NCI-H2081 treated with DMSO at 0.1 percent for 48 hours (cell line): ENCODE measurements at regions not wholly inside any gene's neighbourhood (a gene's known extent, or its start where the extent isn't known, plus 50 kb on each side); places are given as distances from the start of the nearest gene placed in this dataset.
"Not testable (repeated sequence)": the region's sequence is repeated elsewhere in the genome, so short reads cannot be mapped to it uniquely, and the experiment has no call there.

Experiments
- DNase-seq: peaks from one replicate; lab custom pipeline; 2025; lab: John Stamatoyannopoulos, UW

DNA sequence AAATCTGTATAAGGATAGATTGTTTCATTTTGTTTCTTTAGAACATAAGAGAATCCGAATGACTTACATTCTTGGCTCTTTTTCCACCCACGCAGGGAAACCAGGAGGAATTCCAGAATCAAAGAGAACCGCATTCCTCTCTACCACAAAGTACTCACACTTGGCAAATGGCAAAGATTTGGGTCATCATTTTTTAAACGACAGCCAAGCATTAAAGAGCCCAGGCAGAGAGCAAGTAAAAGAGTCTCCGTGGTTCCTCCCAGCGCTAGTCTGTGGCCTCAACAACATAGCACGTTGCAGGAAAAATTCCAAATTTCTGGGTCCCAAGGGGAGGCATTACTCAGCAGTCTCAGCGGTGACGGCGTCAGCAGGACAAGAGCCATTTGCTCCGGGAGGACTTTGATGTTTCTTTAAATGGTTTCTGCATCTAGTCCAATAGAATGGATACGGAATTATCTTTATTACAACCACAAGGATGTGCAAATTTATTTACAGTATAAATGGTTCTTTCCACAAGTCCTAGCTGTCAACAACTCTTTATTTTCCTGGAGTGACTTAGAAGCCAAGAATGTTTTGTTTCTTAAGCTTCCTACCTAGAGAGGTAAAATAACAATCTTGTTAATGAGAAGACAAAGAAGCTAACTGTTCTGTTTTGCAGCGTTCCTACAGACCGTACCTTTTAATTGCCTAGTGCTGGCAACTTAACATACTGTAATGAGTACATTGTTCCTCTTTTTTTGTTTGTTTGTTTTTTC is 232.5 kb downstream of the SKIDA1 start:
- DNase-seq = no peak

DNA sequence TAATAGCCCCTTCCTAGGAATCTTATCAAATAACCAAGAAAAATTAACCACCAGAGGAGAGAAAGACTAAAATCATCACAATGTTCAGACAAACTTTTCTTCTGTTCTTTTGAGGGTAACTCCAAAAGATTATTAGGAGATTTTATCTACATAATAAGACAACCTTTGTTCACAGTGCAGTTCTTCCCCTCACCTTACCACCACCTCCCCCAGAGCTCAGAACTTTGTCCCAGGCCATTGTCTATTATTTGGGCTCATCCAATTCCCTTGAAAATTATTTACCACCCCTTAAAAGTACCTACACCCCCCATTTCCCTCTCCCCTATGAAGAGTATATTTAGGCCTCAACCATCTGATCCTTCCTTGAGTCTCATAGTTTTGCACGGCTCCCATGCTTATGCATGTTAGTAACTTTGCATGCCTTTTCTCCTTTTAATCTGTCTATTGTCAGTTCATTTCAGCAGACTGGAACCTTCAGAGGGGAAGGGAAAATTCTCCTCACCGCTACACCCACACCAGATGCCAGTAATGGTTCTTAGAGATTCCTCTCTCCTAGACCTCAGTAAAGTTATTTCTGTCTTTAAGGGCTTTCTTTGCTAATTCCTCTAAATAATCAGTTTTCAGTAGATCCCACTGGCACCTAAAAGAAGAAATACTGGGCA is 234.9 kb downstream of the SKIDA1 start:
- DNase-seq = no peak

DNA sequence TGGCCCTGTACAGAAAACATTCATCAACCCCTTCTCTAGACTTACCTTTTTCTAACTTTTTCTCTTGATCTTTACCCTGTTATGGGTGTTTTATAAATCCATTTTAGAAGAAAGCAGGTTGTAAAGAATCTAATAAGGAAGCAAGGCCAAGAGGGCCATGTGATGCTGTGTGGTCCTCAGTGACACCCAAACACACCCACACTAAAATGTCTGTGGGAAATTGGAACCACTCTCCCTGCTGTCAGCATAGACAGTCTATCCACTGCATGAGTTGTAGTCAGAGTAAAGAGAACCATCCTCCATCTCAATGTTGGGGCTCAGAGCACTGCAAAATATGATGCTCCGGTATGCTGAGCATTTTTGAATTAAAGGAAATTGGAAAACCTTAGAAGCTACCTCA is 235.5 kb downstream of the SKIDA1 start:
- DNase-seq = no peak

DNA sequence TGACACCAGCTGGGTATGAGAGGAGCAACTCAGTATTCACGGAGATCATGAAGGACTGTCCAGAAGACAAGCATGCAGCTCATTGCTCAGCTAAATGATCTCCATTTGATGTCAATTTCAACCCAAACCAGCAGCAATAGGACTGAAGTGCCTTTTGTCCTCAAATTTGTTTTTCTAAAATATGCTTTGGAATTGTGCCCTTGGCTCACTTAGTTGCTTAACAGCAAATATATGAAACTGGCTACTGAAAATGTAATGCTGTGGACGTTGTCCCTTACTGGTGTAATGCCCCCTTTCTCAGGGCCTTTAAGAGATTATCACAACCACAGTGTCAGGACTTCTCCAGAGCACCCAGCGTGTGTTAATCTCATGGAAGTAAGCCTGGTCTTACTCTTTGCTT is 236.2 kb downstream of the SKIDA1 start:
- DNase-seq = no peak

DNA sequence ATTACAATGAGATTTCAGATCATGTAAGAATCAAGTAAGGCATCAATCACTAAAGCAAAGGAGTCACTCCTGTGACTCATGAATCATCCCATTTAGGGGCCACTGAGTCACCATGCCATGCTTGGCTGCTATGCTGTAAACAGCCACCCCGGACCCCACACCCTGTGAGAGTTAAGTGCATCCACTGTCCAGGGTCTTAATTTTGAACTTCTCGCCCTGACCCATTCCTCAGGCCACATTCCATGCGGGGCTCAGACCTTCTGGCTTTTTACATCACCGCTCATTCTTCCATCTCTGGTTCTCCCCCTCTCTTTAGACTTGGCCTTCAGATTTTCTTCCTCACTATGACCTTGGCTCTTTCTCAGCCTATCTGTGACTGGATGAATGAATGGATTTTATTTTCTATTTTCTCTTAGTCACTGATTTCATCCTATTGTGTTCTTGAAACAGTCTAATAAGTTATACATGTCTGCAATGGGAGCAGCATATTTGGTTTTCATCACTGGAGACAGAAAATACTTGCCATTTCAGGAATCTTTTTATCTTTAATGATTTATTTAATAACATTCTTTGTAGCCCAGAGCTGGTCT is 239.6 kb downstream of the SKIDA1 start:
- DNase-seq = no peak

DNA sequence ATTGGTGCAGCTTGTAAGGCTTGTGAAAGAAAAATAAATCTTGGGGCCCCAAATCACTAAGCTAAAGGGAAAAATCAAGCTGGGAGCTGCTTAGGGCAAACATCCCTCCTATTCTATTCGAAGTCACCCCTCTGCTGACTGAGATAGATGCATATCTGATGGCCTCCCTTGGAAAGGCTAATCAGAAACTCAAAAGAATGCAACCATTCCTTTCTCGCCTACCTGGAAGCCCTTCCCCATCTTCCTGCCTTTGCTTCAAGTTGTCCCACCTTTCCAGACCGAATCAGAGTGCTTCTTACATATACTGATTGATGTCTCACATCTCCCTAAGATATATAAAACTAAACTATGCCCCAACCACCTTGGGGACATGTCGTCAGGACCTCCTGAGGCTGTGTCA is 240.3 kb downstream of the SKIDA1 start:
- no peak for DNase-seq

DNA sequence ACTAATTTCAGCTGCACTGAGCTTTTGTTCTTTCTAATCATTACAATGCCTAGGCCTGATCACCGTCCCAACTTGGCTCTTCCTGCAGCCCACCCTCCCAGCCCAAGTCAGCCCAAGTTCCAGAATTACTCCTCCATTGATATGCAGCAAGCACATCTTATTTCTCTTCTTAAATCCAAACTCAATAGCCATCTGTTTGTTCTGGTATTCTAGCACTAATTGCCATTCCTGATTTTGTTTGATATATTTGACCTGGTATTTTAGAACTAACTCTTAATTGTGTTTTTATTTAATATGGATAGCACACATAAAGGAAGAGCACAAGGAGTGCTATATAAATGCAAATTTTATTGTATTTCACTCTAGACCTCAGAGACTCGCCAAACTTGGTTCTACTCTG is 241.2 kb downstream of the SKIDA1 start:
- no peak for DNase-seq

DNA sequence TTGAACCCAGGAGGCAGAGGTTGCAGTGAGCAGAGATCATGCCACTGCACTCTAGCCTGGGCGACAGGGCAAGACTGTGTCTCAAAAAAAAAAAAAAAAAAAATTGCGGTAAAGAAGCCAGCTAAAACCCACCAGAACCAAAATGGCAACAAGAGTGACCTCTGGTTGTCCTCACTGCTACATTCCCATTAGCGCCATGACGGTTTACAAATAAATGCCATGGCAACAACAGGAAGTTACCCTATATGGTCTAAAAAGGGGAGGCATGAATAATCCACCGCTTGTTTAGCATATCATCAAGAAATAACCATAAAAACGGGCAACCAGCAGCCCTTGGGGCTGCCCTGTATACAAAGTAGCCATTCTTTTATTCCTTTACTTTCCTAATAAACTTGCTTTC is 242.4 kb downstream of the SKIDA1 start:
- not testable (repeated sequence) for DNase-seq

DNA sequence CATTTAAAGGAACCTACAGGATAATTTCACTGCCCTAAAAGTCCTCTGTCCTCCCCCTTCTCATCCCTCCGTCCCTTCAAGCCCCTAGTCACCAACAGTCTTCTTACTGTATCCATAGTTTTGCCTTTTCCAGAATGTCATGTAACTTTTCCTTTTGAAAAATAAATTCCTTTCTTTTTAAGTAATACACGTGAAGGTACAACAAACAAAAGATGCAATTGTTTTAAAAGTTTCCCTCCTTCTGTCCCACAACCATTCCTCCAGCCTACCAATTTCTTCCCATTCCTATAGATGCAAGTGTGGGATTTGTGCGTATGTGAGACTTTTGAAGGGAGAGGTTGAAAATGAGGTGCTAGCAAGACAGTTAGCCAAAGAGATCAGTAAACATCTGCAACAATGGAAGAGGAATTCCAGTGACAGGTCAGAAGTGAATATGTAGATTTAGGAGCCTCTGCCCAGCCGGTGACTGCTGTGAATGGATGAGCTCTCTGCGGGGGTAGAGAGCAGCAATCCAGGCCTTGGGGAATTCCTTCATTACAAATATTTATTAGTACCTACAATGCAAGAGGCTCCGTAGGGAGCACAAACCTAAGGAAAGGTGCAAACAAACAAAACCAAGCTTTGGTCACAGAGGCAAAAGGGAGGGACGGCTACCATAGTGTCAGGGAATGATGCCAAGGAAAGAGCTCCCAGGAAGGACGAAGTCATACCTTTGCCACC is 243.6 kb downstream of the SKIDA1 start:
- no peak for DNase-seq

DNA sequence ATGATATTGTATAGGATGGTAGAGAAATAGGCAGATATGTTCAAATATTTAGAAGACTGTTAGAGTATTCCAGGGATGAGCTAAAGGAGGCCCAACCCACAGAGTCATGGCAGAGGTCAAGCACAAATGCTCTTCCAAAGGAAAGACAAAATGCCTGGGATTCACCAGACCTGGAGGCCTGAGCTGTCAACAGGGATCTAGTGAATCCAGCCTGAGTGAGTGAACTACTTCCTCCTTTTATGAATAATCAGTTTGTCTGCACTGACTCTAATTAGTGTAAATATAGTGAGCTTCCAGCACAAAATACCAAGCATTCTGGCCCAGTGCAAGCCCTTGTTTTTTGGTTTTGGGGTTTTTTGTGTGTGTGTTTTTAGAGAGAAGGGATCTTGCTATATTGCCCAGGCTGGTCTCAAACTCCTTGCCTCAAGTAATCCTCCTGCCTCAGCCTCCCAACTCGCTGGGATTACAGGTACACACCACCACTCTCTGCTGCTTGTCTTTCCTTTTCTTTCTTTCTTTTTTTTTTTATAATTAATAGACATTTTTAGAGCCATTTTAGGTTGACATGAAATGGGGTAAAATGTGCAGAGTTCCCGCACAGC is 244.4 kb downstream of the SKIDA1 start:
- DNase-seq = no peak

DNA sequence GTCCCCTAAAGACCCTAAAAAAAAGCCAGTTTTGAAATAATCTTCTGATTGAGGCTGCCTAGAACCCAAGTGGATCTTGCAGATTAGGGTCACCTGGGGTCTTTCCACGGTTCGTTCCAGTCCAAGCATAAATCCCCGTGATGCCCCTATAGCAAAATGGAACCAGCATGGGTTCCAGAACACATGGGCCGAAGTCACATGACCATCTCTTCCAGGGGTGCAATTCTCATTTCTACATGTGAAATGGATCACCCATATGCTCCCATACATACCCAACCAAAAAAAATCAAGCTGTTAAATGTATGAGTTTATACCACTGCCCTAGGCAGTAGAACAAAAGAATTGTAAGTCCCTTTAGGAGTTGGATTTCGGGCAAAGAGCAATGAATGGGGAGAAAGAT is 245.4 kb downstream of the SKIDA1 start:
- DNase-seq = no peak

DNA sequence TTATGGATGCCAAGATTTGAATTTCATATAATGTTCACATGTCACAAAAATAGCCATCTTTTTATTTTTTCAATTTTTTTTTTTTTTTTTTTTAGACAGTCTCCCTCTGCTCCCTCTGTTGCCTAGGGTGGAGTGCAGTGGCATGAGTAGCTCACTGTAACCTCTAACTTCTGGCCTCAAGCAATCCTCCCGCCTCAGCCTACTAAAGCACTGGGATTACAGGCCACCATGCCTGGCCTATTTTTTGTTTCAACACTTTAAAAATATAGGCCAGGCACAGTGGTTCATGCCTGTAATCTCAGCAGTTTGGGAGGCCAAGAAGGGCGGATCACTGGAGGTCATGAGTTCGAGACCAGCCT is 246.3 kb downstream of the SKIDA1 start:
- no peak for DNase-seq

DNA sequence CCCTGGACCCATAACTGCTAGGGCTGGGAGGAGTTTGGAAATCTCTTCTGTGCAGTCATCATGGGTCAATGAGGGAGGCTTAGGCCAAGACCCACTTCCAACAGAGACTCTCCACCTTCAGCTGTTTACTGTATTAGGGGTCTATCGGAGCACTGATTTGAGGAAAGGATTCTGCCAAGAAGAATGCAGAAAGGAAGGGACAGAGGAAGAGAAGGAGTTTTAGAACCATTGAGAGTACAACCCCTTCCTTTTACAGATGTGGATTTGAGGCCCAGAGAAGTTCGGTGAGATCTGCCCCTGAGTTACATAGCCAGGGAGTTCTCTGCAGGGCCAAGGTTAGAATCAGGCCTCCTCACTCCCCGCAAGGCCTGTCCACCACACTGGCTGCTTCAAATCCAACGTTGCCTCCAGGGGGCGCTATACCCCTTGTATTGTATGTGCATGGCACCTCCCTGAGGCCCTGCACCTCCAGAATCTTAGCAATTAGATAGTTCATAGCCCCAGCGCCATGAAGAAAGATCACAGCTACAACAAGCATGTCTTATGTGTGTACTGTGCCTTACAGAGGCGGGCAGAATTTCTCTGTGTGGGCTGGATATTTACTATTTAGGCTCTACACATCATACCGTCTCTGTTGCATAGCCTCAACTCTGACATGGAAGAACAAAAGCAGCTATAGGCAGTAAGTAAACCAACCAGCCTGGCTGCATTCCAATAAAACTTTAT is 246.8 kb downstream of the SKIDA1 start:
- no peak for DNase-seq

DNA sequence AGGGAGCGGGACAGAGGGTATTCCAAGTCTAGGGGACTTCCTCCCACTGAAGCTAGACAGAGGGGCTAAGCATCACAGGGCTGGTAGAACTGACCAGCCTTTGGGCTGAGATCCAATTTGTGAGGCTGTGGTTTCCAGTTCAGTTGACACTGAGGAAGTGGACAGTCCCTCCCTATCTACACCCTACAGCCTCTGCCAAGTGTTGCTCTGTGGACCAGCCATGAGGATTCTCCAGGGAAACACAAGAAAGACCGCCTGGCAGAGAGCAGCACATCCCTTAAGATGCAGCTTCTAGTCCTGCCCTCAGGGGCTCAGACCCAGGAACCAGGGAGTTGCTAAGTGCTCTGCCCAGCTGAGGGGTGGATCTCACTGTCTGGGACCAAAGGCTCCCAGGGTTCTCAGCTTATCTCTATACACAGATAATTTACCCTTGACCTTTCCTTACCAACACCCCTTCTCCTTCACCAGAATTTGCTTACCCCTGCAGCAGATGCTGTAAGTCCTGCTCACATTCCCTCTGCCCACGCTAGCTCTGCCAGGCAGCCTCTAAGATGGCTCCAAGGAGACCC is 252.0 kb downstream of the SKIDA1 start:
- DNase-seq = no peak

DNA sequence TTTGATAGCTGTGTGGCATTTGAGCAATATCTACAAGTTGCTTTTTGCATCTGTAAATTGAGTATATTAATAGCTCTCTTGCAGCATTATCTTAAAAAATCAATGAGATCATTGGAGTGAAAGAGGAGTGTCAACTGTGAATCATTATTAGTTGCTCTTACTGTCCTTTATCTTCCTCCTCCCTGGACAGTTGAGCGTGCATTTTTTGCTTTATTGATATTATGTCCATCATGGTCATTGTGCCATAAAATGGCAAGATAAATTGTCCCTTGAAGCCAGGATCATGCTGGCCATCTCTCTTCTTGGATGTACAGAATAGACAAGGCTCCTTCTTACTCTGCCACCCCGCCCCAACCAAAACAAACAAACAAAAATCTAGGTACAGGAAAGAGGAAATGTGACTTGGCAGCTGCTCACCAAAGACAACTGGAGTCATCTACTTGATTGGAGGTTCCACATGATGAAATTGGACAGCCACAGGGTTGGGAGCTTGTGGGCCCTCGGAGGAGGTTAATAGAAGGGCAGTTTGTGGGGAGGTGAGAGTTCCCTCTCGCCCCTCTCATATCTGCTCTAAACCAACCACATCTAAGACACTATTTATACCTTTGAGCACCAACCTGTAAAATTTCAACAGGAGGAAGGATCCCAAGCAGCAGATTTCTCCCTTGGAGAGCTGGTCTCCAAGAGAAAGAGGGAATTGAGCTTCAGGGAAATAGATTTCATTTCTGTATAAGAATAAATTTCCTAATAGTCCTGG is 252.7 kb downstream of the SKIDA1 start:
- DNase-seq = no peak

DNA sequence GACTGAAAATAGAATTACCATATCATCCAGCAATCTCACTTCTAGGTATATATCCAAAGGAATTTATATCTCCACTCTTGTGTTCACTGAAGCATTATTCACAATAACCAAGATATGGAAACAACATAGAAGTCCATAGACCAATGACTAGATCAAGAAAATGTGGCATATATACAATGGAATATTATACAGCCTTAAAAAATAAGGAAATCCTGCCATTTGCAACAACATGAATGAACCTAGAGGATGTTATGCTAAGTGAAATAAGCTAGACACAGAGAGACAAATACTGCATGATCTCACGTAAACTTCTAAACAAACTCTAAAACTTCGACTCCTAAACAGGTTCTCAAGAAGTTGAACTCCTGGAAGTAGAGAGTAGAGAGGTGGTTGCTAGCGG is 254.5 kb downstream of the SKIDA1 start:
- no peak for DNase-seq

DNA sequence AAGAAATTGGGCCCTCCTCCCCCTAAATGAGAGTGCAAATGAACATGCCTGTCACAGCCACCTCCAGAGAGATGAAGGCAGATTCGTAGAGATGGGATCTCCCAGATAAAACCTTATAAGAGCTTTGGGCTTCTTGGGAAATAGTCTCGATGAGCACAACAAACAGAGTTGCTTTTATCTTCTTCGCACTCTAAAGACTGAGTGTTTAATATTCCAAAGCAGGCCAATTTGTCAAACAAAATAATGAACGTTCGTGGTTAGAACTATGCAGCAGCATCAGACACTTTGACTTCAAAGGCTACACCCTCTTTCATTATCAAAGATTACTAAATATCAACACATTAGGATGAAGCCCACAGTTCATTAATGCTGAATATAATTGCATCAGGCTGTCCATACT is 256.2 kb downstream of the SKIDA1 start:
- DNase-seq = no peak

DNA sequence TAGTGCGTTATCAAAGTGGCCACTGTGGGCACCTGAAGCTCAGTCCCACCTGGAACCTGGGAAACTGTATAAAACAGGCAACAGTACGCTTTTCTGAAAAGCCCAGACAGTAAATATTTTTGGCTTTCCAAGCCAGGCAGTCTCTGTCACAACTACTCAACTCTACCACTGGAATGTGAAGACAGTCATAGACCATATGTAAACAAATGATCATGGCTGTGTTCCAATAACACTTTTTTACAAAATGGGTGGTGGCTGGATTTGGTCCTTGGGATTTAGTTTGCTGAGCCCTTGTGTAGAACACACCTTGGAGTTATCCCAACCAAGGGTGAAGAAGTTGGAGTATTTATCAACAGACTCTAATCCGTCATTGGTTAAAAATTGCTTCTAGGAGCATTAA is 259.9 kb downstream of the SKIDA1 start:
- DNase-seq = no peak

DNA sequence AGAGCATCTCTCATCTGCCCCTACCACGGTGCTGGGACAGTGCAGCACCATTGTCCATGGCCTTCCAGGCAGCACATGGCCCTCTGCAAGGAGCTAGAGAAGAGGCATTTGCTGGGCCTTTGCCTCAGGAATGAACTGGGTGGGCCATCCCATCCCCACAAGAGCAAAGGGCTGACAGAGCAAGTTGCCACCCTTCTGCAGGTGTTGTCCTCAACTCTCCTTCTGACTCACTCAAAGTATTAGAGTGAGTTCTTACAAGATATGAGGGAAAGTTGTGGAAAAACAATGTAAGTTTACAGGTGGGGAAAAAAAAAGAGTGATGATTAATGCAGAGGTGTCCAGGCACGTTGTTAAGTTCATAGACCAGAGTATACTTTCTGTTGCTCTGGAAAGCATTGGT is 261.2 kb downstream of the SKIDA1 start:
- no peak for DNase-seq

DNA sequence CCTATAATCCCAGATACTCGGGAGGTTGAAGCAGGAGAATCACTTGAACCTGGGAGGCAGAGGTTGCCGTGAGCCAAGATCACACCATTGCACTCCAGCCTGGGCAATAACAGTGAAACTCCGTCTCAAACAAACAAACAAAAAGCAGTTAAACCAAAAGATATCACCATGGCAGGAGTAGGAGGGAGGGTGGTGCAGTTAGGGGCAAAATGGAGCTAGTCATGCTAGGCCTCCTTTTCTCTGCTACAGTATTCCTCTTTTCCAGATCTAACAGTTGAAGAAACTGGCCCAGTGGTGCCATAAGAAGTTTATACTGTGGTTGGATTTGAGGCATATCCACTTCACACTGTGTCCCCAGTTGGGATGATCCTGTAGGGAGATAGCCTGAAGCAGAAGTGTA is 261.6 kb downstream of the SKIDA1 start:
- DNase-seq = no peak
